ENCODE measurements at regions not wholly inside any gene's neighbourhood (a gene's known extent, or its start where the extent isn't known, plus 50 kb on each side); places are given as distances from the start of the nearest gene placed in this dataset.

- Histone ChIP-seq H3K79me1 (replicated peaks; ENCODE audit: low read length, poor library complexity, severe bottlenecking) (no peaks in the 10 kb centered on the region), H3K9ac (ENCODE audit: low read length) (no peak overlapping the region), H2AFZ (ENCODE audit: low read depth, low read length) (no peak overlapping the region), H2BK120ac (ENCODE audit: low read depth, low read length) (no peak overlapping the region), H3K4me3 (ENCODE audit: insufficient read depth in 1 of 2, low read depth in 1 of 2, low read length in 2 of 2) (no peak overlapping the region), H3K9me3 (ENCODE audit: control insufficient read depth, low read length) (no peaks in the 10 kb centered on the region), H3K14ac (ENCODE audit: low read length in 2 of 2) (no peak overlapping the region), H3K18ac (ENCODE audit: low read depth in 1 of 2, low read length in 2 of 2) (no peak overlapping the region), H2BK15ac (ENCODE audit: low read depth, poor library complexity, severe bottlenecking) (no peak overlapping the region), H2BK5ac (ENCODE audit: low read depth, low read length, poor library complexity, severe bottlenecking) (no peak overlapping the region), H2AK5ac (ENCODE audit: low read length, severe bottlenecking) (no peak overlapping the region), H4K91ac (ENCODE audit: low read length) (no peak overlapping the region), H3K27me3 (ENCODE audit: control insufficient read depth in 1 of 2, insufficient read depth in 1 of 2, low read length in 2 of 2) (peaks cover 52 to 81% of the 10 kb centered on the region in 2 experiments), H3K27ac (ENCODE audit: low read length, poor library complexity, severe bottlenecking) (no peak overlapping the region), H3K4me2 (ENCODE audit: low read length, poor library complexity, severe bottlenecking) (no peak overlapping the region), H4K8ac (ENCODE audit: low read length) (no peak overlapping the region), H2BK12ac (ENCODE audit: low read length in 2 of 2) (no peak overlapping the region), H3K36me3 (ENCODE audit: control insufficient read depth in 1 of 2, insufficient read depth in 2 of 2, low read depth in 1 of 2, low read length in 2 of 2) (no peaks in the 10 kb centered on the region), H3K4ac (ENCODE audit: low read depth in 1 of 2, low read length in 2 of 2) (no peak overlapping the region), H3K23ac (ENCODE audit: low read length in 2 of 2) (no peak overlapping the region), H3K4me1 (ENCODE audit: control insufficient read depth, insufficient read depth, low read depth, low read length) (no peaks in the 10 kb centered on the region)
- no peak for DNase-seq
- 89% methylated on average over 9 of the region's 9 CpGs for WGBS
Observed at GRCh38 chr20:48165401-48165685, 380.1 kb upstream of the SULF2 start.

GRCh38 chr20:48164566-48165400 is 379.5 kb upstream of the SULF2 start:
- no peaks in the 10 kb centered on the region for H3K36me3 ChIP-seq (ENCODE audit: control insufficient read depth in 1 of 2, insufficient read depth in 2 of 2, low read depth in 1 of 2, low read length in 2 of 2)
- H2AK5ac ChIP-seq (ENCODE audit: low read length, severe bottlenecking): no peak overlapping the region
- H3K23ac ChIP-seq (ENCODE audit: low read length in 2 of 2): no peak overlapping the region
- no peak overlapping the region for H3K4me2 ChIP-seq (ENCODE audit: low read length, poor library complexity, severe bottlenecking)
- no peak overlapping the region for H4K91ac ChIP-seq (ENCODE audit: low read length)
- no peaks in the 10 kb centered on the region for H3K4me1 ChIP-seq (ENCODE audit: control insufficient read depth, insufficient read depth, low read depth, low read length)
- H3K14ac ChIP-seq (ENCODE audit: low read length in 2 of 2): no peak overlapping the region
- DNase-seq: no peak
- H2BK15ac ChIP-seq (ENCODE audit: low read depth, poor library complexity, severe bottlenecking): no peak overlapping the region
- H3K79me1 ChIP-seq (replicated peaks; ENCODE audit: low read length, poor library complexity, severe bottlenecking): no peaks in the 10 kb centered on the region
- no peak overlapping the region for H3K4ac ChIP-seq (ENCODE audit: low read depth in 1 of 2, low read length in 2 of 2)
- H3K9me3 ChIP-seq (ENCODE audit: control insufficient read depth, low read length): no peaks in the 10 kb centered on the region
- H2AFZ ChIP-seq (ENCODE audit: low read depth, low read length): no peak overlapping the region
- no peak overlapping the region for H3K4me3 ChIP-seq (ENCODE audit: insufficient read depth in 1 of 2, low read depth in 1 of 2, low read length in 2 of 2)
- H3K27me3 ChIP-seq (ENCODE audit: control insufficient read depth in 1 of 2, insufficient read depth in 1 of 2, low read length in 2 of 2): peaks cover 52 to 76% of the 10 kb centered on the region in 2 experiments
- WGBS: 75% methylated on average over 14 of the region's 17 CpGs
- no peak overlapping the region for H4K8ac ChIP-seq (ENCODE audit: low read length)
- H3K9ac ChIP-seq (ENCODE audit: low read length): no peak overlapping the region
- no peak overlapping the region for H3K27ac ChIP-seq (ENCODE audit: low read length, poor library complexity, severe bottlenecking)
- H3K18ac ChIP-seq (ENCODE audit: low read depth in 1 of 2, low read length in 2 of 2): no peak overlapping the region
- no peak overlapping the region for H2BK120ac ChIP-seq (ENCODE audit: low read depth, low read length)
- no peak overlapping the region for H2BK12ac ChIP-seq (ENCODE audit: low read length in 2 of 2)
- no peak overlapping the region for H2BK5ac ChIP-seq (ENCODE audit: low read depth, low read length, poor library complexity, severe bottlenecking)

GRCh38 chr20:48164034-48164433 is 378.8 kb upstream of the SULF2 start:
- H3K27me3 ChIP-seq (ENCODE audit: control insufficient read depth in 1 of 2, insufficient read depth in 1 of 2, low read length in 2 of 2): peaks cover 58 to 79% of the 10 kb centered on the region in 2 experiments
- no peak overlapping the region for H3K9ac ChIP-seq (ENCODE audit: low read length)
- H4K8ac ChIP-seq (ENCODE audit: low read length): no peak overlapping the region
- no peak for DNase-seq
- H3K4me3 ChIP-seq (ENCODE audit: insufficient read depth in 1 of 2, low read depth in 1 of 2, low read length in 2 of 2): no peak overlapping the region
- H3K14ac ChIP-seq (ENCODE audit: low read length in 2 of 2): peak overlapping the region in 1 of 2 experiments; percentile 20
- H3K4ac ChIP-seq (ENCODE audit: low read depth in 1 of 2, low read length in 2 of 2): no peak overlapping the region
- no peak overlapping the region for H2BK15ac ChIP-seq (ENCODE audit: low read depth, poor library complexity, severe bottlenecking)
- no peak overlapping the region for H4K91ac ChIP-seq (ENCODE audit: low read length)
- no peak overlapping the region for H3K4me2 ChIP-seq (ENCODE audit: low read length, poor library complexity, severe bottlenecking)
- no peak overlapping the region for H2BK120ac ChIP-seq (ENCODE audit: low read depth, low read length)
- H3K4me1 ChIP-seq (ENCODE audit: control insufficient read depth, insufficient read depth, low read depth, low read length): no peaks in the 10 kb centered on the region
- no peak overlapping the region for H2AFZ ChIP-seq (ENCODE audit: low read depth, low read length)
- no peak overlapping the region for H2BK5ac ChIP-seq (ENCODE audit: low read depth, low read length, poor library complexity, severe bottlenecking)
- H2BK12ac ChIP-seq (ENCODE audit: low read length in 2 of 2): no peak overlapping the region
- H3K79me1 ChIP-seq (replicated peaks; ENCODE audit: low read length, poor library complexity, severe bottlenecking): no peaks in the 10 kb centered on the region
- 71% methylated on average over 7 of the region's 7 CpGs for WGBS
- H3K36me3 ChIP-seq (ENCODE audit: control insufficient read depth in 1 of 2, insufficient read depth in 2 of 2, low read depth in 1 of 2, low read length in 2 of 2): no peaks in the 10 kb centered on the region
- H3K23ac ChIP-seq (ENCODE audit: low read length in 2 of 2): no peak overlapping the region
- H2AK5ac ChIP-seq (ENCODE audit: low read length, severe bottlenecking): no peak overlapping the region
- no peak overlapping the region for H3K27ac ChIP-seq (ENCODE audit: low read length, poor library complexity, severe bottlenecking)
- H3K18ac ChIP-seq (ENCODE audit: low read depth in 1 of 2, low read length in 2 of 2): no peak overlapping the region
- H3K9me3 ChIP-seq (ENCODE audit: control insufficient read depth, low read length): no peaks in the 10 kb centered on the region

- H3K23ac ChIP-seq (ENCODE audit: low read length in 2 of 2): no peak overlapping the region
- no peaks in the 10 kb centered on the region for H3K79me1 ChIP-seq (replicated peaks; ENCODE audit: low read length, poor library complexity, severe bottlenecking)
- H3K4me2 ChIP-seq (ENCODE audit: low read length, poor library complexity, severe bottlenecking): no peak overlapping the region
- peaks cover 58 to 81% of the 10 kb centered on the region in 2 experiments for H3K27me3 ChIP-seq (ENCODE audit: control insufficient read depth in 1 of 2, insufficient read depth in 1 of 2, low read length in 2 of 2)
- no peak overlapping the region for H2AK5ac ChIP-seq (ENCODE audit: low read length, severe bottlenecking)
- no peak overlapping the region for H4K8ac ChIP-seq (ENCODE audit: low read length)
- H3K36me3 ChIP-seq (ENCODE audit: control insufficient read depth in 1 of 2, insufficient read depth in 2 of 2, low read depth in 1 of 2, low read length in 2 of 2): no peaks in the 10 kb centered on the region
- no peak overlapping the region for H2AFZ ChIP-seq (ENCODE audit: low read depth, low read length)
- WGBS: 85% methylated on average over 7 of the region's 7 CpGs
- H3K4ac ChIP-seq (ENCODE audit: low read depth in 1 of 2, low read length in 2 of 2): no peak overlapping the region
- H3K18ac ChIP-seq (ENCODE audit: low read depth in 1 of 2, low read length in 2 of 2): no peak overlapping the region
- no peaks in the 10 kb centered on the region for H3K9me3 ChIP-seq (ENCODE audit: control insufficient read depth, low read length)
- no peaks in the 10 kb centered on the region for H3K4me1 ChIP-seq (ENCODE audit: control insufficient read depth, insufficient read depth, low read depth, low read length)
- no peak overlapping the region for H4K91ac ChIP-seq (ENCODE audit: low read length)
- no peak overlapping the region for H2BK120ac ChIP-seq (ENCODE audit: low read depth, low read length)
- H3K27ac ChIP-seq (ENCODE audit: low read length, poor library complexity, severe bottlenecking): no peak overlapping the region
- no peak overlapping the region for H3K9ac ChIP-seq (ENCODE audit: low read length)
- no peak overlapping the region for H3K14ac ChIP-seq (ENCODE audit: low read length in 2 of 2)
- DNase-seq: no peak
- no peak overlapping the region for H2BK15ac ChIP-seq (ENCODE audit: low read depth, poor library complexity, severe bottlenecking)
- no peak overlapping the region for H2BK12ac ChIP-seq (ENCODE audit: low read length in 2 of 2)
- H3K4me3 ChIP-seq (ENCODE audit: insufficient read depth in 1 of 2, low read depth in 1 of 2, low read length in 2 of 2): no peak overlapping the region
- H2BK5ac ChIP-seq (ENCODE audit: low read depth, low read length, poor library complexity, severe bottlenecking): no peak overlapping the region
Observed at GRCh38 chr20:48163505-48163904, 378.2 kb upstream of the SULF2 start.
